WERI-Rb-1 (cell line): ENCODE measurements at regions not wholly inside any gene's neighbourhood (a gene's known extent, or its start where the extent isn't known, plus 50 kb on each side); places are given as distances from the start of the nearest gene placed in this dataset.

ENCODE experiments used
- DNase-seq: peaks from one replicate; pipeline ENCODE4 v3.0.0-alpha.2; 2020
- H3K27ac ChIP-seq: fragments of 250-450 bp; sonication (Bioruptor Pico); 2 replicates; pipeline ENCODE4 v1.5.1; 2020; ENCODE audit warnings: mild to moderate bottlenecking, moderate library complexity
- H3K27me3 ChIP-seq: fragments of 250-450 bp; sonication (Bioruptor Pico); 2 replicates; pipeline ENCODE4 v1.5.1; 2021; ENCODE audit warnings: mild to moderate bottlenecking, low read depth, moderate library complexity; ENCODE audit not compliant: insufficient read depth, severe bottlenecking
- H3K36me3 ChIP-seq: fragments of 250-450 bp; sonication (Bioruptor Pico); 2 replicates; pipeline ENCODE4 v1.5.1; 2020; ENCODE audit warnings: mild to moderate bottlenecking, moderate library complexity
- H3K4me3 ChIP-seq: 2 replicates; pipeline ENCODE4 v1.5.1; 2011; ENCODE audit warnings: low read depth, mild to moderate bottlenecking, control low read depth, low read length
- H3K9me3 ChIP-seq: fragments of 250-450 bp; sonication (Bioruptor Pico); 2 replicates; pipeline ENCODE4 v1.5.1; 2021; ENCODE audit warnings: mild to moderate bottlenecking, moderate library complexity; ENCODE audit not compliant: severe bottlenecking
- TF ChIP-seq, protein P1 (sequence below): IDR thresholded peaks from 2 replicates; pipeline ENCODE4 v1.5.1; 2011; ENCODE audit warnings: low read depth, mild to moderate bottlenecking, control low read depth, inconsistent platforms, low read length

DNA sequence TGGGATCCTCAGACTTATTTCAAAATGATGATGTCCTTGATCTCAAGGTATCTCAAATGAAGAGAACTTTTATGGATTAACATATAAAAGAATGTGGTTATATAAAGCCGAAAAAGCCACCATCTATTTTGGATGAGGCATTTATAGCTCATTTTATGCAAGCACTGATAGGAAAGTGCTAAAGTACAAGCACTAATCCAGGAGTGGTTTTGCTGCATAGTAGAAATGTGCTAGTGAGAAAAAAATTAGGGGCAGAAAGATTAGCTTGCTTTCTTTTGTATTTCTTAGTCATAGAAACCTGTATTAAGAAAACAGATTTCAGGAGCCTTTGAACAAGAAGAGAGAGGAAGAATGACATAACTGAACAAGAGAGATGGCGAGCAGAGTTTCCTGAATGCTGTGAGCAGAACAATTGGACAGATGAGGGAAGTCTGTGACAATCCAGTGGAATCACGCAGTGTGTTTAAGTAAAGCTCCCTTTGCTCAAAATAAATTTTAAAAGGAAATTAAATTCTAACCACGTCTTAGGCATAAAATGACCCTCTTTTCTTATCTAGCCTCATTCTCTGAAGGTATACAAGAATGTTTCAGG lies 238.2 kb upstream of the NOVA1 start:
- no peak overlapping the region for H3K4me3 ChIP-seq
- no peak overlapping the region for H3K27ac ChIP-seq
- TF ChIP-seq, protein P1, sequence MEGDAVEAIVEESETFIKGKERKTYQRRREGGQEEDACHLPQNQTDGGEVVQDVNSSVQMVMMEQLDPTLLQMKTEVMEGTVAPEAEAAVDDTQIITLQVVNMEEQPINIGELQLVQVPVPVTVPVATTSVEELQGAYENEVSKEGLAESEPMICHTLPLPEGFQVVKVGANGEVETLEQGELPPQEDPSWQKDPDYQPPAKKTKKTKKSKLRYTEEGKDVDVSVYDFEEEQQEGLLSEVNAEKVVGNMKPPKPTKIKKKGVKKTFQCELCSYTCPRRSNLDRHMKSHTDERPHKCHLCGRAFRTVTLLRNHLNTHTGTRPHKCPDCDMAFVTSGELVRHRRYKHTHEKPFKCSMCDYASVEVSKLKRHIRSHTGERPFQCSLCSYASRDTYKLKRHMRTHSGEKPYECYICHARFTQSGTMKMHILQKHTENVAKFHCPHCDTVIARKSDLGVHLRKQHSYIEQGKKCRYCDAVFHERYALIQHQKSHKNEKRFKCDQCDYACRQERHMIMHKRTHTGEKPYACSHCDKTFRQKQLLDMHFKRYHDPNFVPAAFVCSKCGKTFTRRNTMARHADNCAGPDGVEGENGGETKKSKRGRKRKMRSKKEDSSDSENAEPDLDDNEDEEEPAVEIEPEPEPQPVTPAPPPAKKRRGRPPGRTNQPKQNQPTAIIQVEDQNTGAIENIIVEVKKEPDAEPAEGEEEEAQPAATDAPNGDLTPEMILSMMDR, result no peak
- H3K9me3 ChIP-seq, result no peaks in the 10 kb centered on the region
- H3K27me3 ChIP-seq, result no peaks in the 10 kb centered on the region
- DNase-seq, result no peak
- no peaks in the 10 kb centered on the region for H3K36me3 ChIP-seq

DNA sequence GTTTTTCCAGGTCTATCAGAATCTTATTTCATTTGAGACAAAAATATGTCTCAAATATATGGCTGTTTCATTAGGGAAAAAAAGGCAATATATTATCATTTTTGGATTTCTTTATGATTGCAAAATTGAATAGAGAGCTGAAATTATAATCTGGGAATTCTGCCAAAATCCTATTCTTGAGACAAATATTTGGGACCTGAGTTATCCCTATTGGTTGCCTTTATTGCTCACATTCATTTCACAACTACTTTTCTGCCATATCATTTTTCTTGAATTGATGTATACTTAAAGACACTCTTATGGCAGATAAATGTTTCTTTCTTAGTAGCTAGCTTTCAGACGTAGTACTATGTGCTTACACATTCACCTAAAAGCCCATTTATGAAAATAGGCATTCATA lies 241.6 kb upstream of the NOVA1 start:
- DNase-seq, result no peak
- TF ChIP-seq, protein P1, result no peak
- Histone ChIP-seq H3K27me3 (no peaks in the 10 kb centered on the region), H3K4me3 (no peak overlapping the region), H3K36me3 (no peaks in the 10 kb centered on the region), H3K27ac (no peak overlapping the region), H3K9me3 (no peaks in the 10 kb centered on the region)

DNA sequence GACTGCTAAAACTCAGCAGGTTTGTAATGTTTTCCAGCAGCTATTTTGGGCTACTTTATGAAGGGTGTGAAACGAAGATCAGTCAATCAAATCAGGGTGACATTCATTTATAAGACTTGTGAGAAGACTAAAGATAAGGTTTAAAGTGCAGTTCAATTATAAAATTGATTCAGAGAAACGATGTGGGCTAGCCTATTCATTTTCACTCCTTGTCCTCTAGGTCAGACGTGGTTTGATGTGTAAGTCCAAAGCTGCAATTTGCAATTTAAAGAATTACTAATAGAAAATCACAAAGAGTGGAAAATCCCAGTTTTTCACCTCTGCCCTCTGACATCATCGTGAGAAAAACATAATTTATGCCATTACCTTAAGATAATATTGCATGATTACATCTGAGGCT lies 243.5 kb upstream of the NOVA1 start:
- Histone ChIP-seq H3K36me3 (no peaks in the 10 kb centered on the region), H3K27ac (no peak overlapping the region), H3K4me3 (no peak overlapping the region), H3K27me3 (no peaks in the 10 kb centered on the region), H3K9me3 (no peaks in the 10 kb centered on the region)
- TF ChIP-seq, protein P1, result no peak
- no peak for DNase-seq

DNA sequence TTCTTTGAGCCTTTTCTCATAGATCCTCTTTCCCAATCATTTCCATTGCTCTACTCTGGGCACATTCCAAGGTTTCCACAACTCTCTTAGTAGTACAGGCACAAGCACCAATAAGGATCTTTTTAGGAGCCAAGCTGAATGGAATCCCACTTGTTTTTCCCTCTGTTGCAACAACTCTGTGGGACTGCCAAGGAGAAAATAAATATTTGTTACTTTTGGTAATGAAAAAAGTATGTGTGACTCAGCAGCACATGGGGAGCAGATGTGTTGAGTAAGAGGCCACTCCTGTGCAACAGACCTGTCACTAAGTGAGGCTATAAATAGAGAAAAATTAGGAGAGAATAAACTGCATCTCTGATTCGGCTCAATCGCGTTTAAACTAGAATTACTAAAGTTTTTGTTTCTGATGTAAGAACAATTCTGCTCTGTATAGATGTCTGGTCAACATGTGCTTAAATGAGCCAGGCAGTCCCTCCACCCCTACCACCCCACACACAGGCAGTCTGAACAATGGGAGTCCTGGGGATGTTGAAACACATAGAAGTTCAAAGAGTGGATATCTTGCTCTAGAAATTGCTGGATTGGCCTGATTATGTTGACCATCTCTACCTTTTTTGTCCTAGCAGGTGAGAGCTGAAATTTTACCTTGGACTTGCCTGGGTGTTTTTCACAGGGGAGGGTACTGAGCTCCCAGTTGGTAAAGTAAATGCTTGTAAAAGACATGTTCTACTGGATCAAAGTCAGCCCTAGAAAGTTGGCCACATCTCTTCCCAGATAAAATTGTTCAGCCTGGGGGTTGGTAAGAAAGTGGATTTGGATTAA lies 244.3 kb upstream of the NOVA1 start:
- no peak overlapping the region for H3K27ac ChIP-seq
- DNase-seq, result no peak
- TF ChIP-seq, protein P1, result no peak

DNA sequence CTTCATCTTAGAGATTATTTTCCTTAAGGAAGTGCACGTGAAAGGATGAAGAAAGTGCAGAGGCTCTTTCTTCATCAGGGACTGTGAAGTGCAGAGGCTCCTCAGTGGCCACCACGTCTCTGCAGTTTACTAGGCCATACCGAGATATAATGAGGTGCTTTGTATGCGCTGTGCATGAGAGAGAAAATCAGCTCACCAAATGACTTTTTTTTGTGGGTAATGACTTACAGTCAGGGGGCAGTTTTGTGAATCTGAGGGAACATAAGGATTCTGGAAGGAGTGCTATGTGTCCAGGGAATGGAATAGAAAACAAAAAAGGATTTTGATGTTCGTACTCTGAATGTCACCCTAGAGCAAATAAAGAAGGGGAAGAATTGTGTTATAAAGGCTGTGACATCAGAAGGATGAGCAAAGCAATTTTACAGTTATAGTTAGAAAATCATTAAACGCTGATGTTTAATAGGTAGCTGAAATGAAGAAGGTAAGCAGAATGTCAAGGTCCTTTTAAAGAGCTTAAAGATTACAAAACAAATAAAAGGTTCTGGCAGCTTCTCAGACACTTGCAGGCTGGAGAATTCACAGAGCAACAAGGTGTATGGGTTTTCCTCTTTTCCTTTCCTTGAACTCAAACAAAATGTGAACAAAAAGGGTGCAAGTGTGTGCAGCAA lies 247.5 kb upstream of the NOVA1 start:
- Histone ChIP-seq H3K27ac (no peak overlapping the region), H3K9me3 (no peaks in the 10 kb centered on the region), H3K27me3 (no peaks in the 10 kb centered on the region), H3K36me3 (no peaks in the 10 kb centered on the region), H3K4me3 (no peak overlapping the region)
- no peak for DNase-seq
- TF ChIP-seq, protein P1, result no peak

More for the DNA sequence above, 244.3 kb upstream of the NOVA1 start:
- Histone ChIP-seq H3K9me3 (no peaks in the 10 kb centered on the region), H3K36me3 (no peaks in the 10 kb centered on the region), H3K4me3 (no peak overlapping the region), H3K27me3 (no peaks in the 10 kb centered on the region)
